HEK293 (cell line): ENCODE measurements at regions not wholly inside any gene's neighbourhood (a gene's known extent, or its start where the extent isn't known, plus 50 kb on each side); places are given as distances from the start of the nearest gene placed in this dataset.

Experiments
- CTCF ChIA-PET: fragments of 350-600 bp; formaldehyde crosslinking; extraction: SDS; loops from one replicate; lab custom pipeline; 2021; ENCODE audit warnings: antibody characterized with exemption; lab: Yijun Ruan, JAX
- POLR2A ChIA-PET: fragments of 300-600 bp; formaldehyde crosslinking; extraction: SDS; loops from one replicate; lab custom pipeline; 2020; ENCODE audit warnings: antibody characterized with exemption, inconsistent platforms; lab: Yijun Ruan, JAX
- H3K27ac ChIP-seq: fragments of 200-500 bp; sonication (Bioruptor generic); 2 replicates; pipeline ENCODE4 v1.5.1; 2014; ENCODE audit warnings: low read depth, low read length, control low read depth, inconsistent platforms; ENCODE audit errors: extremely low read depth
- H3K36me3 ChIP-seq, 2 experiments: fragments of 200-500 bp in 1 of 2; sonication (Bioruptor generic) in 1 of 2; 1 replicate in 1 of 2; 2 replicates in 1 of 2; pipeline ENCODE4 v1.5.1; 2014 to 2017; ENCODE audit warnings: inconsistent platforms in 2 of 2, low read length in 2 of 2; ENCODE audit not compliant: control insufficient read depth in 2 of 2, insufficient read depth in 1 of 2
- H3K4me1 ChIP-seq: fragments of 200-500 bp; sonication (Bioruptor generic); 2 replicates; pipeline ENCODE4 v1.5.1; 2014; ENCODE audit warnings: mild to moderate bottlenecking, low read length, inconsistent platforms; ENCODE audit not compliant: control insufficient read depth, insufficient read depth
- H3K4me3 ChIP-seq: 2 replicates; pipeline ENCODE4 v1.5.1; 2011; ENCODE audit warnings: low read depth, mild to moderate bottlenecking, control low read depth, low read length, moderate library complexity
- H3K9me3 ChIP-seq: fragments of 200-500 bp; sonication (Bioruptor generic); 2 replicates; pipeline ENCODE4 v1.5.1; 2014; ENCODE audit warnings: low read depth, low read length, inconsistent platforms; ENCODE audit not compliant: control insufficient read depth, insufficient read depth
- ELK4 ChIP-seq: IDR thresholded peaks from 2 replicates; pipeline ENCODE4 v1.6.1; 2011; ENCODE audit warnings: mild to moderate bottlenecking, low read depth, low read length, borderline replicate concordance
- KLF9 ChIP-seq: fragments of 450-650 bp; formaldehyde crosslinking; IDR thresholded peaks from 2 replicates; pipeline ENCODE4 v1.5.1; 2016; ENCODE audit warnings: missing biosample characterization, missing genetic modification characterization, low read depth
- PBX3 ChIP-seq: sonication (generic); formaldehyde crosslinking; IDR thresholded peaks from 2 replicates; pipeline ENCODE4 v1.8.1; 2022; ENCODE audit warnings: mild to moderate bottlenecking, moderate library complexity, missing genetic modification reagents
- PRDM4 ChIP-seq: fragments of 450-650 bp; formaldehyde crosslinking; IDR thresholded peaks from 2 replicates; pipeline ENCODE4 v1.5.1; 2017; ENCODE audit warnings: missing biosample characterization, missing genetic modification characterization
- REPIN1 ChIP-seq: fragments of 450-650 bp; formaldehyde crosslinking; IDR thresholded peaks from 2 replicates; pipeline ENCODE4 v1.5.1; 2017; ENCODE audit warnings: missing biosample characterization, missing genetic modification characterization, low read depth
- ZNF133 ChIP-seq: fragments of 450-650 bp; formaldehyde crosslinking; IDR thresholded peaks from 2 replicates; pipeline ENCODE4 v1.5.1; 2016; ENCODE audit warnings: missing biosample characterization, missing genetic modification characterization
- ZNF155 ChIP-seq: fragments of 450-650 bp; formaldehyde crosslinking; IDR thresholded peaks from 2 replicates; pipeline ENCODE4 v1.5.1; 2016; ENCODE audit warnings: missing biosample characterization, missing genetic modification characterization
- ZNF175 ChIP-seq: fragments of 450-650 bp; formaldehyde crosslinking; IDR thresholded peaks from 2 replicates; pipeline ENCODE4 v1.5.1; 2016; ENCODE audit warnings: missing biosample characterization, missing genetic modification characterization
- ZNF292 ChIP-seq: fragments of 450-650 bp; formaldehyde crosslinking; IDR thresholded peaks from 2 replicates; pipeline ENCODE4 v1.5.1; 2016; ENCODE audit warnings: low read depth, missing biosample characterization, missing genetic modification characterization, borderline replicate concordance
- ZNF37A ChIP-seq: fragments of 450-650 bp; IDR thresholded peaks from 2 replicates; pipeline ENCODE4 v1.5.1; 2018; ENCODE audit warnings: missing biosample characterization, missing genetic modification characterization
- ZNF423 ChIP-seq: fragments of 450-650 bp; formaldehyde crosslinking; IDR thresholded peaks from 2 replicates; pipeline ENCODE4 v1.5.1; 2016; ENCODE audit warnings: missing biosample characterization, missing genetic modification characterization
- ZNF501 ChIP-seq: fragments of 450-650 bp; formaldehyde crosslinking; IDR thresholded peaks from 2 replicates; pipeline ENCODE4 v1.5.1; 2016; ENCODE audit warnings: missing biosample characterization, missing genetic modification characterization
- ZNF658 ChIP-seq: fragments of 450-650 bp; formaldehyde crosslinking; IDR thresholded peaks from 2 replicates; pipeline ENCODE4; 2016; ENCODE audit warnings: missing biosample characterization, missing genetic modification characterization
- ZSCAN5A ChIP-seq: fragments of 450-650 bp; formaldehyde crosslinking; IDR thresholded peaks from 2 replicates; pipeline ENCODE4 v1.5.1; 2016; ENCODE audit warnings: missing biosample characterization, missing genetic modification characterization
- TF ChIP-seq, protein P1 (sequence below): fragments of 450-650 bp; formaldehyde crosslinking; conservative IDR thresholded peaks from 2 replicates; pipeline ENCODE4 v1.5.1; 2016; ENCODE audit warnings: low read depth, missing biosample characterization, missing genetic modification characterization

DNA sequence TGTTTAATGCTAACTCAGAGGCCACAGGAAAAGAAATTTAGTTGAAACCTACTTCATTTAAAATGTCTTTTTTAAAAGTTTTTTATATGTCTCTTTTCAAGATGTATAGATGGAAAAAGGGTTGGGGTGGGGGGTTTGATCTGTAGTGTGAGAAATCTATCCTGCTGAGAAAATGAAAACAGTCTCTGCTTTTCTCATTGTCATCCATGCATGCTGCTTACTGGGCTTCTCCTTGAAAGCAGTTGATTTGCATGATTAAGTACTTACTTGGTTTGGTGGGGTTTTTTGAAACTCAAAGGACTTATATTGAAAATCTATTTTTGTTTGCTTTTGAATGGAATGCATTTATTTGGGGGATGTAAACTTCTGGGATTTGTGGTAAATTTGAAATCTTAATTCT lies 313.6 kb upstream of the DKK2 start:
- Histone ChIP-seq H3K4me1 (no peaks in the 10 kb centered on the region), H3K9me3 (no peaks in the 10 kb centered on the region), H3K36me3 (no peaks in the 10 kb centered on the region), H3K27ac (no peak overlapping the region), H3K4me3 (no peak overlapping the region)
- POLR2A ChIA-PET: no interaction called here
- no peak for TF ChIP-seq ZNF37A
- no peak for TF ChIP-seq PRDM4 (tag by site-specific recombination)
- CTCF ChIA-PET: no interaction called here

- Histone ChIP-seq H3K4me3 (no peak overlapping the region), H3K27ac (no peak overlapping the region), H3K36me3 (no peaks in the 10 kb centered on the region), H3K4me1 (no peaks in the 10 kb centered on the region), H3K9me3 (no peaks in the 10 kb centered on the region)
- CTCF ChIA-PET: no interaction called here
- POLR2A ChIA-PET: no interaction called here
- TF ChIP-seq PBX3 (CRISPR knock-in tag) (no peak), ZNF292 (tag by site-specific recombination) (no peak), PRDM4 (tag by site-specific recombination) (no peak), ZNF423 (tag by site-specific recombination) (no peak), ZNF133 (tag by site-specific recombination) (no peak), ZNF658 (tag by site-specific recombination) (no peak), KLF9 (tag by site-specific recombination) (no peak), ZNF501 (tag by site-specific recombination) (no peak), ELK4 (no peak), ZSCAN5A (tag by site-specific recombination) (no peak), ZNF155 (no peak), ZNF175 (tag by site-specific recombination) (no peak), REPIN1 (tag by site-specific recombination) (no peak)
- TF ChIP-seq, protein P1, sequence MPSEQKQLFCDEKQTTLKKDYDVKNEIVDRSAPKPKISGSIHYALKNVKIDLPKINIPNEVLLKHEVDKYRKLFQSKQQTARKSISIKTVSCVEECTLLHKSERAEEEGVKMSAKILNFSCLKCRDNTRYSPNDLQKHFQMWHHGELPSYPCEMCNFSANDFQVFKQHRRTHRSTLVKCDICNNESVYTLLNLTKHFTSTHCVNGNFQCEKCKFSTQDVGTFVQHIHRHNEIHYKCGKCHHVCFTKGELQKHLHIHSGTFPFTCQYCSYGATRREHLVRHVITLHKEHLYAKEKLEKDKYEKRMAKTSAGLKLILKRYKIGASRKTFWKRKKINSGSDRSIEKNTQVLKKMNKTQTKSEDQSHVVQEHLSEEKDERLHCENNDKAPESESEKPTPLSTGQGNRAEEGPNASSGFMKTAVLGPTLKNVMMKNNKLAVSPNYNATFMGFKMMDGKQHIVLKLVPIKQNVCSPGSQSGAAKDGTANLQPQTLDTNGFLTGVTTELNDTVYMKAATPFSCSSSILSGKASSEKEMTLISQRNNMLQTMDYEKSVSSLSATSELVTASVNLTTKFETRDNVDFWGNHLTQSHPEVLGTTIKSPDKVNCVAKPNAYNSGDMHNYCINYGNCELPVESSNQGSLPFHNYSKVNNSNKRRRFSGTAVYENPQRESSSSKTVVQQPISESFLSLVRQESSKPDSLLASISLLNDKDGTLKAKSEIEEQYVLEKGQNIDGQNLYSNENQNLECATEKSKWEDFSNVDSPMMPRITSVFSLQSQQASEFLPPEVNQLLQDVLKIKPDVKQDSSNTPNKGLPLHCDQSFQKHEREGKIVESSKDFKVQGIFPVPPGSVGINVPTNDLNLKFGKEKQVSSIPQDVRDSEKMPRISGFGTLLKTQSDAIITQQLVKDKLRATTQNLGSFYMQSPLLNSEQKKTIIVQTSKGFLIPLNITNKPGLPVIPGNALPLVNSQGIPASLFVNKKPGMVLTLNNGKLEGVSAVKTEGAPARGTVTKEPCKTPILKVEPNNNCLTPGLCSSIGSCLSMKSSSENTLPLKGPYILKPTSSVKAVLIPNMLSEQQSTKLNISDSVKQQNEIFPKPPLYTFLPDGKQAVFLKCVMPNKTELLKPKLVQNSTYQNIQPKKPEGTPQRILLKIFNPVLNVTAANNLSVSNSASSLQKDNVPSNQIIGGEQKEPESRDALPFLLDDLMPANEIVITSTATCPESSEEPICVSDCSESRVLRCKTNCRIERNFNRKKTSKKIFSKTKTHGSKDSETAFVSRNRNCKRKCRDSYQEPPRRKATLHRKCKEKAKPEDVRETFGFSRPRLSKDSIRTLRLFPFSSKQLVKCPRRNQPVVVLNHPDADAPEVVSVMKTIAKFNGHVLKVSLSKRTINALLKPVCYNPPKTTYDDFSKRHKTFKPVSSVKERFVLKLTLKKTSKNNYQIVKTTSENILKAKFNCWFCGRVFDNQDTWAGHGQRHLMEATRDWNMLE (tag by site-specific recombination): no peak
- TF ChIP-seq, all 188 proteins: peak for 0
These were observed 313.2 kb upstream of the DKK2 start for GRCh38 chr4:107349266-107349665.
